ENCODE measurements at regions not wholly inside any gene's neighbourhood (a gene's known extent, or its start where the extent isn't known, plus 50 kb on each side); places are given as distances from the start of the nearest gene placed in this dataset.

DNA sequence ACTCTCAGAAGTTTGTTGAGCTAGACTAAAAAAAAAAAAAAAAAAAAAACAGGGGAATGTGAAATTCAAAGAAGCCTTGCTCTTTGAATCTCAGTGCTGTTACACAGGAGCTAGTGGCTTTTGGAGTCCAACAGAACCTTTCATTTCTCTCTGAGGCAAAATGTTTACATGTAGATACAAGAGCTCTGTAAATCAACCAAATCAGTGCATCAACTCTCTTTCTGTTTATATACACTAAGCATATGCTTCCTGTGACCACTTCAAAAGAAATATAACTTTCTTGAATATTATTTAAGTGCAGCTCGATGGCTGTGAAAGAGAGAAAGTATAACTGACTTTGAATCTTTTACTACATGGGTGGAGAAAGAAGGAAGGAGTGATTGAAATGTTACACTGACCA is 115.3 kb upstream of the ITGA1 start (continued):
- no peak for TF ChIP-seq PAX8 (IDR thresholded peaks at IDR 0.05)
- no peak for TF ChIP-seq FOS (IDR thresholded peaks at IDR 0.05; ENCODE audit: borderline replicate concordance, extremely low read depth, insufficient read length)

DNA sequence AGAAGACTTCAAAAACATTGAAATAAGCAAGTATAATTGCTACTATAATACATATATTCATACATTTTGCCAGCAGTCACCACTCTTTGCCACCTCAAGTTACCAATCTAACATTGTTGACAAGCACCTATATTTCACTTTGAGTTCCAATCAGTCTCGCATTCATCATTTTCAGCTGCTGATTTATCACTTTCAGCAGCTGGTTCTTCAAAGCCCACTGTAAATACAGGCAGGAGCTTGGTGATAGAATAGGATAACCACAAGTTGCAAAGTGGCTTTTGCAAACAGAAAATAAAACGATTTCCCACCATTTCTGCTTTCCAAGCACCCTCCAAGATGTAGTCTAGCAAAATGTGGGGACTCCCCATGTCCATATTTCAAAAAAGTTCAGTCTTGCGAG is 114.2 kb upstream of the ITGA1 start:
- RAD21 ChIA-PET (ENCODE audit: unreplicated experiment): no interaction called here
- WGBS (ENCODE audit: insufficient coverage, insufficient replicate concordance, low lambda C conversion rate, missing lambda C conversion rate): 26% methylated on average over 3 of the region's 3 CpGs
- H3K27ac ChIP-seq (ENCODE audit: control insufficient read depth, insufficient read depth): no peak overlapping the region
- H3K36me3 ChIP-seq (ENCODE audit: control insufficient read depth in 2 of 2, insufficient read depth in 2 of 2, low read length in 1 of 2): no peaks in the 10 kb centered on the region
- SMC1A ChIA-PET (ENCODE audit: uncharacterized antibody, unreplicated experiment): no interaction called here
- H4K20me1 ChIP-seq (ENCODE audit: control insufficient read depth, insufficient read depth): no peaks in the 10 kb centered on the region
- H3K9ac ChIP-seq (ENCODE audit: control insufficient read depth, insufficient read depth, low read length): no peak overlapping the region
- DNase-seq (ENCODE audit: low read depth, low spot score) (no peak), ATAC-seq (no peak), FAIRE-seq (no peak)
- in situ Hi-C loops (cut with MboI): loop anchor here (25.0 kb wide), 1 partner anchor 1286 kb away; the partner anchor contains the start of gene ISL1
- intact Hi-C loops (cut with micrococcal nuclease; ENCODE audit: unreplicated experiment): no loop called here
- H3K9me3 ChIP-seq (replicated peaks; ENCODE audit: control insufficient read depth, insufficient read depth, low read length): no peaks in the 10 kb centered on the region
- no peak overlapping the region for H2AFZ ChIP-seq (ENCODE audit: control insufficient read depth, low read depth, low read length)
- CTCF ChIA-PET: no interaction called here
- no peak for TF ChIP-seq POU2F2 (IDR thresholded peaks at IDR 0.05; ENCODE audit: borderline replicate concordance, low read depth, low read length)
- TF ChIP-seq EGR1 (IDR thresholded peaks at IDR 0.05; ENCODE audit: borderline replicate concordance in 1 of 2, low read depth in 2 of 2, low read length in 2 of 2): no peak
- TF ChIP-seq STAT3 (IDR thresholded peaks at IDR 0.05; ENCODE audit: low read depth, low read length): no peak
- TF ChIP-seq, protein P1, sequence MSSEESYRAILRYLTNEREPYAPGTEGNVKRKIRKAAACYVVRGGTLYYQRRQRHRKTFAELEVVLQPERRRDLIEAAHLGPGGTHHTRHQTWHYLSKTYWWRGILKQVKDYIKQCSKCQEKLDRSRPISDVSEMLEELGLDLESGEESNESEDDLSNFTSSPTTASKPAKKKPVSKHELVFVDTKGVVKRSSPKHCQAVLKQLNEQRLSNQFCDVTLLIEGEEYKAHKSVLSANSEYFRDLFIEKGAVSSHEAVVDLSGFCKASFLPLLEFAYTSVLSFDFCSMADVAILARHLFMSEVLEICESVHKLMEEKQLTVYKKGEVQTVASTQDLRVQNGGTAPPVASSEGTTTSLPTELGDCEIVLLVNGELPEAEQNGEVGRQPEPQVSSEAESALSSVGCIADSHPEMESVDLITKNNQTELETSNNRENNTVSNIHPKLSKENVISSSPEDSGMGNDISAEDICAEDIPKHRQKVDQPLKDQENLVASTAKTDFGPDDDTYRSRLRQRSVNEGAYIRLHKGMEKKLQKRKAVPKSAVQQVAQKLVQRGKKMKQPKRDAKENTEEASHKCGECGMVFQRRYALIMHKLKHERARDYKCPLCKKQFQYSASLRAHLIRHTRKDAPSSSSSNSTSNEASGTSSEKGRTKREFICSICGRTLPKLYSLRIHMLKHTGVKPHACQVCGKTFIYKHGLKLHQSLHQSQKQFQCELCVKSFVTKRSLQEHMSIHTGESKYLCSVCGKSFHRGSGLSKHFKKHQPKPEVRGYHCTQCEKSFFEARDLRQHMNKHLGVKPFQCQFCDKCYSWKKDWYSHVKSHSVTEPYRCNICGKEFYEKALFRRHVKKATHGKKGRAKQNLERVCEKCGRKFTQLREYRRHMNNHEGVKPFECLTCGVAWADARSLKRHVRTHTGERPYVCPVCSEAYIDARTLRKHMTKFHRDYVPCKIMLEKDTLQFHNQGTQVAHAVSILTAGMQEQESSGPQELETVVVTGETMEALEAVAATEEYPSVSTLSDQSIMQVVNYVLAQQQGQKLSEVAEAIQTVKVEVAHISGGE (CRISPR knock-in tag; IDR thresholded peaks at IDR 0.05): no peak
- TF ChIP-seq, protein P2, sequence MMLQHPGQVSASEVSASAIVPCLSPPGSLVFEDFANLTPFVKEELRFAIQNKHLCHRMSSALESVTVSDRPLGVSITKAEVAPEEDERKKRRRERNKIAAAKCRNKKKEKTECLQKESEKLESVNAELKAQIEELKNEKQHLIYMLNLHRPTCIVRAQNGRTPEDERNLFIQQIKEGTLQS (IDR thresholded peaks at IDR 0.05; ENCODE audit: borderline replicate concordance, extremely low read depth, low read depth, low read length): no peak
- TF ChIP-seq RAD21 (IDR thresholded peaks at IDR 0.05; ENCODE audit: insufficient read depth, low read depth, low read length): no peak
- TF ChIP-seq IRF4 (IDR thresholded peaks at IDR 0.05; ENCODE audit: low read depth, low read length): no peak
- TF ChIP-seq ZNF622 (IDR thresholded peaks at IDR 0.05): no peak
- H3K4me3 ChIP-seq: no peak overlapping the region
- no peaks in the 10 kb centered on the region for H3K79me2 ChIP-seq (ENCODE audit: control insufficient read depth, insufficient read depth, low read length)
- H3K4me2 ChIP-seq (ENCODE audit: control insufficient read depth, insufficient read depth): no peak overlapping the region
- no peaks in the 10 kb centered on the region for H3K27me3 ChIP-seq (replicated peaks in 1 of 2; ENCODE audit: control insufficient read depth in 2 of 2, insufficient read depth in 2 of 2, low read length in 1 of 2)
- POLR2A ChIA-PET: no interaction called here
- no peaks in the 10 kb centered on the region for H3K4me1 ChIP-seq (ENCODE audit: control insufficient read depth, insufficient read depth, low read length)
- BruUV-seq (replicated peaks): no TSS peak
